ENCODE measurements at regions not wholly inside any gene's neighbourhood (a gene's known extent, or its start where the extent isn't known, plus 50 kb on each side); places are given as distances from the start of the nearest gene placed in this dataset.

DNA sequence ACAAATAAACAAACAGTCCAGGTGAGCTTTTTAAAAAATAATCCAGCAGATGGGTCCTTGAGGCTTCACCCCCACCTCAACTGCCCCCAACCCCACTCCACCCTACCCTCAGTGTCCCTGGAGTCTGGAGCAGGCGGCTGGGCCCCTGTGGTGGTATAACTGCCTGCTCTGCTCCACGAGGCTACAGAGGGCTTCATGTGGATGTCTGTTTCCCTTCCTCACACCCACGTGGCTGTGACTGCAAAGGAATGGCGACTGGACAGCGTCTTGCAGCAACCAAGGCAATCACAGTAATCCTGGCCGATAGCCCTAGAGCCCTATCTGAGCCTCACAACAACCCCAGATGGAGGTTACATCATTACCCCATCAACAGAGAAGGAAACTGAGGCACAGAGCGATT is 76.5 kb downstream of the SLC2A10 start:
- H3K36me3 ChIP-seq (ENCODE audit: control insufficient read depth in 2 of 2, extremely low read depth in 1 of 2, insufficient read depth in 2 of 2, low read length in 2 of 2), result no peaks in the 10 kb centered on the region
- H3K79me2 ChIP-seq (ENCODE audit: control insufficient read depth, insufficient read depth, low read length), result no peaks in the 10 kb centered on the region
- peaks cover 2% of the 10 kb centered on the region for H3K27me3 ChIP-seq (ENCODE audit: control insufficient read depth, extremely low read depth, insufficient read depth, low read length)
- H2AFZ ChIP-seq (ENCODE audit: control insufficient read depth, low read length), result no peak overlapping the region
- H3K4me2 ChIP-seq (ENCODE audit: control insufficient read depth, extremely low read depth, insufficient read depth, low read depth, low read length), result no peak overlapping the region
- no peak overlapping the region for H3K9ac ChIP-seq (ENCODE audit: control insufficient read depth, extremely low read depth, insufficient read depth, low read length)
- no peaks in the 10 kb centered on the region for H3K4me1 ChIP-seq (ENCODE audit: control insufficient read depth, extremely low read depth, insufficient read depth, low read length)
- H3K4me3 ChIP-seq (ENCODE audit: control insufficient read depth in 2 of 3, extremely low read depth in 1 of 3, insufficient read depth in 2 of 3, low read depth in 1 of 3, low read length in 3 of 3), result no peak overlapping the region
- H3K27ac ChIP-seq (ENCODE audit: control insufficient read depth, insufficient read depth, low read length), result no peak overlapping the region
- no peaks in the 10 kb centered on the region for H3K9me1 ChIP-seq (ENCODE audit: control insufficient read depth, extremely low read depth, insufficient read depth, low read length)
- H4K20me1 ChIP-seq (ENCODE audit: control insufficient read depth, extremely low read depth, insufficient read depth, low read length), result no peaks in the 10 kb centered on the region
- FAIRE-seq (no peak), DNase-seq (ENCODE audit: low read depth, low spot score) (no peak)
- TF ChIP-seq EZH2 (IDR thresholded peaks at IDR 0.05; ENCODE audit: low read length), result no peak
- no peaks in the 10 kb centered on the region for H3K9me3 ChIP-seq (ENCODE audit: control insufficient read depth, low read depth, low read length)
- dilution Hi-C loops (cut with MboI; ENCODE audit: extremely low pct_ligation_motif_present, low sequenced_read_pairs), result no loop called here

DNA sequence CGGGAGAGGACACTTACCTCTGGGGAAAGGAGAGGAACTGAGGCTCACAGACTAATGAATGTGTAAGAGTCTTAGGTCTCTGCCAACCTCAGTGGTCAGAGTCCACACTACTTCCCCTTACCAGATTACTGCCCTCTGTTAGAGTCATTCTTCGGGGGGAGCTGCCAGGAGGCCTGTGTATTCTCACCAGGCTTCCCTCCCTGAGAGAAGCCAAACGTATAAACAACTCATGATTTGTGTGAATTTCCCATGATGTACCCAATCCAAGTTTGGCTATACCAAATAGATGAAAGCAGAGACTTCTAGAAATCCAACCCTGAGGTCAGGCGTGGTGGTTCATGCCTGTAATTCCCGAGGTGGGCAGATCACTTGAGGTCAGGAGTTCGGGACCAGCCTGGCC is 77.1 kb downstream of the SLC2A10 start:
- Histone ChIP-seq H2AFZ (ENCODE audit: control insufficient read depth, low read length) (no peak overlapping the region), H3K79me2 (ENCODE audit: control insufficient read depth, insufficient read depth, low read length) (no peaks in the 10 kb centered on the region), H3K27ac (ENCODE audit: control insufficient read depth, insufficient read depth, low read length) (no peak overlapping the region), H3K27me3 (ENCODE audit: control insufficient read depth, extremely low read depth, insufficient read depth, low read length) (peaks cover 2% of the 10 kb centered on the region), H3K9ac (ENCODE audit: control insufficient read depth, extremely low read depth, insufficient read depth, low read length) (no peak overlapping the region), H3K36me3 (ENCODE audit: control insufficient read depth in 2 of 2, extremely low read depth in 1 of 2, insufficient read depth in 2 of 2, low read length in 2 of 2) (no peaks in the 10 kb centered on the region), H3K9me3 (ENCODE audit: control insufficient read depth, low read depth, low read length) (no peaks in the 10 kb centered on the region), H3K4me1 (ENCODE audit: control insufficient read depth, extremely low read depth, insufficient read depth, low read length) (no peaks in the 10 kb centered on the region), H4K20me1 (ENCODE audit: control insufficient read depth, extremely low read depth, insufficient read depth, low read length) (no peaks in the 10 kb centered on the region), H3K9me1 (ENCODE audit: control insufficient read depth, extremely low read depth, insufficient read depth, low read length) (no peaks in the 10 kb centered on the region), H3K4me2 (ENCODE audit: control insufficient read depth, extremely low read depth, insufficient read depth, low read depth, low read length) (no peak overlapping the region), H3K4me3 (ENCODE audit: control insufficient read depth in 2 of 3, extremely low read depth in 1 of 3, insufficient read depth in 2 of 3, low read depth in 1 of 3, low read length in 3 of 3) (no peak overlapping the region)
- DNase-seq (ENCODE audit: low read depth, low spot score) (no peak), FAIRE-seq (no peak)
- dilution Hi-C loops (cut with MboI; ENCODE audit: extremely low pct_ligation_motif_present, low sequenced_read_pairs), result no loop called here
- no peak for TF ChIP-seq EZH2 (IDR thresholded peaks at IDR 0.05; ENCODE audit: low read length)
- TF ChIP-seq, protein P1, sequence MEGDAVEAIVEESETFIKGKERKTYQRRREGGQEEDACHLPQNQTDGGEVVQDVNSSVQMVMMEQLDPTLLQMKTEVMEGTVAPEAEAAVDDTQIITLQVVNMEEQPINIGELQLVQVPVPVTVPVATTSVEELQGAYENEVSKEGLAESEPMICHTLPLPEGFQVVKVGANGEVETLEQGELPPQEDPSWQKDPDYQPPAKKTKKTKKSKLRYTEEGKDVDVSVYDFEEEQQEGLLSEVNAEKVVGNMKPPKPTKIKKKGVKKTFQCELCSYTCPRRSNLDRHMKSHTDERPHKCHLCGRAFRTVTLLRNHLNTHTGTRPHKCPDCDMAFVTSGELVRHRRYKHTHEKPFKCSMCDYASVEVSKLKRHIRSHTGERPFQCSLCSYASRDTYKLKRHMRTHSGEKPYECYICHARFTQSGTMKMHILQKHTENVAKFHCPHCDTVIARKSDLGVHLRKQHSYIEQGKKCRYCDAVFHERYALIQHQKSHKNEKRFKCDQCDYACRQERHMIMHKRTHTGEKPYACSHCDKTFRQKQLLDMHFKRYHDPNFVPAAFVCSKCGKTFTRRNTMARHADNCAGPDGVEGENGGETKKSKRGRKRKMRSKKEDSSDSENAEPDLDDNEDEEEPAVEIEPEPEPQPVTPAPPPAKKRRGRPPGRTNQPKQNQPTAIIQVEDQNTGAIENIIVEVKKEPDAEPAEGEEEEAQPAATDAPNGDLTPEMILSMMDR (optimal IDR thresholded peaks at IDR 0.05 in 1 of 3, IDR thresholded peaks at IDR 0.05 in 1 of 3, conservative IDR thresholded peaks at IDR 0.05 in 1 of 3; ENCODE audit: extremely low read depth in 1 of 3, insufficient read depth in 2 of 3, low read length in 3 of 3), result no peak

DNA sequence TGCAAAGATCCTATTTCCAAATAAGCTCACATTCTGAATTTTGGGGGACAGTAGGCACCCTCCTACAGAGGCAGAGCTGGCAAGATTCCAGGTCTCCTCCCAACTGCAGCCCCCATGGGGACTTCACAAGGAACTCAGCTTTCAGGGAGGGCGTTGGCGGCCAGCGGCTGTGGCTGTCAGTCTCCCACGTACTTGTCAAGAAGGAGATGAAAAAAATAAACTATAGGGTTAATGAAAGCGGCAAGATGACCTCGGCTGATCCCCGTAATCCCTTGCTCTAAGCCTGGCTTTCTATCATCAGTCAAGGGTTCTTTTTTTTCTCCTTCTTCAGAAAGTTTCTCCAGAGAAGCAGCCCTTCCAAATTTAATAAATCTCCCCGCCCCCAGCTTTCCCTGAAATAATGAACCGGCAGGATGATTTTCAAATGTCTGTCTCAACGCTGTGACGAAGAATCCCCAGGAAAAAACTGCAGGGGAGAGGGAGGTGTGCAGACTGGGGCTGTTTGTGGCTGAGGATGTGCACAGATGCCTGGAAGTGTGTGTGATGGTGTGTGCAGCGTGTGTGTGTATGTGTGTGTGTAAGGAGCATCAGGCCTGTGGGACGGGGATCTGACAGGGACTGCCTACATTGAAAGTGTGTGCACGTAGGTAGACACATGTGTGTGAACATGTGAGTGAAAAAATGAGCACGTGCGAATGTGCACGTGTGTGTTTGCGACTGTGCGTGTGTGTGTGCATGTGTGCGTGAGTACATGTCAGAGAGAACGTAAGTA is 78.7 kb downstream of the SLC2A10 start:
- no peak overlapping the region for H2AFZ ChIP-seq (ENCODE audit: control insufficient read depth, low read length)

More for the DNA sequence above, 78.7 kb downstream of the SLC2A10 start:
- dilution Hi-C loops (cut with MboI; ENCODE audit: extremely low pct_ligation_motif_present, low sequenced_read_pairs), result no loop called here
- Histone ChIP-seq H3K4me2 (ENCODE audit: control insufficient read depth, extremely low read depth, insufficient read depth, low read depth, low read length) (no peak overlapping the region), H3K9ac (ENCODE audit: control insufficient read depth, extremely low read depth, insufficient read depth, low read length) (no peak overlapping the region), H3K79me2 (ENCODE audit: control insufficient read depth, insufficient read depth, low read length) (no peaks in the 10 kb centered on the region), H3K4me3 (ENCODE audit: control insufficient read depth in 2 of 3, extremely low read depth in 1 of 3, insufficient read depth in 2 of 3, low read depth in 1 of 3, low read length in 3 of 3) (no peak overlapping the region), H4K20me1 (ENCODE audit: control insufficient read depth, extremely low read depth, insufficient read depth, low read length) (no peaks in the 10 kb centered on the region), H3K27me3 (ENCODE audit: control insufficient read depth, extremely low read depth, insufficient read depth, low read length) (peaks cover 2% of the 10 kb centered on the region), H3K9me1 (ENCODE audit: control insufficient read depth, extremely low read depth, insufficient read depth, low read length) (no peaks in the 10 kb centered on the region), H3K36me3 (ENCODE audit: control insufficient read depth in 2 of 2, extremely low read depth in 1 of 2, insufficient read depth in 2 of 2, low read length in 2 of 2) (no peaks in the 10 kb centered on the region), H3K9me3 (ENCODE audit: control insufficient read depth, low read depth, low read length) (no peaks in the 10 kb centered on the region), H3K27ac (ENCODE audit: control insufficient read depth, insufficient read depth, low read length) (no peak overlapping the region), H3K4me1 (ENCODE audit: control insufficient read depth, extremely low read depth, insufficient read depth, low read length) (no peaks in the 10 kb centered on the region)
- DNase-seq (ENCODE audit: low read depth, low spot score), result no peak
- TF ChIP-seq, protein P1 (optimal IDR thresholded peaks at IDR 0.05 in 1 of 3, IDR thresholded peaks at IDR 0.05 in 1 of 3, conservative IDR thresholded peaks at IDR 0.05 in 1 of 3; ENCODE audit: extremely low read depth in 1 of 3, insufficient read depth in 2 of 3, low read length in 3 of 3), result no peak
- no peak for TF ChIP-seq EZH2 (IDR thresholded peaks at IDR 0.05; ENCODE audit: low read length)
- FAIRE-seq, result no peak
